Karpas-422 (cell line): ENCODE measurements at regions not wholly inside any gene's neighbourhood (a gene's known extent, or its start where the extent isn't known, plus 50 kb on each side); places are given as distances from the start of the nearest gene placed in this dataset.

Experiments used
- DNase-seq: peaks from one replicate; pipeline ENCODE4 v3.0.0-alpha.2; 2015
- H2AFZ ChIP-seq: fragments of 200-600 bp; sonication (generic); 2 replicates; pipeline ENCODE4 v1.6.1; 2014; ENCODE audit warnings: antibody characterized with exemption, low read length, mixed read lengths
- H3K27ac ChIP-seq: fragments of 200-600 bp; sonication (generic); 2 replicates; pipeline ENCODE4 v1.5.1; 2014; ENCODE audit warnings: mild to moderate bottlenecking, low read length, moderate library complexity
- H3K27me3 ChIP-seq: fragments of 200-600 bp; sonication (generic); 2 replicates; pipeline ENCODE4 v1.6.1; 2014; ENCODE audit warnings: low read length, mixed read lengths
- H3K36me3 ChIP-seq: fragments of 200-600 bp; sonication (generic); 2 replicates; pipeline ENCODE4 v1.6.1; 2014; ENCODE audit warnings: low read length, mixed read lengths; ENCODE audit not compliant: insufficient read depth
- H3K4me1 ChIP-seq: fragments of 200-600 bp; sonication (generic); 2 replicates; pipeline ENCODE4 v1.6.1; 2014; ENCODE audit warnings: mild to moderate bottlenecking, low read length, mixed read lengths
- H3K4me2 ChIP-seq: fragments of 200-600 bp; sonication (generic); 2 replicates; pipeline ENCODE4 v1.6.1; 2014; ENCODE audit warnings: low read length, low read depth, mild to moderate bottlenecking; ENCODE audit not compliant: poor library complexity, severe bottlenecking
- H3K4me3 ChIP-seq: fragments of 200-600 bp; sonication (generic); 2 replicates; pipeline ENCODE4 v1.5.1; 2014; ENCODE audit warnings: mild to moderate bottlenecking, antibody characterized with exemption, low read length, mixed read lengths
- H3K79me2 ChIP-seq: fragments of 200-600 bp; sonication (generic); 2 replicates; pipeline ENCODE4 v1.6.1; 2014; ENCODE audit warnings: mild to moderate bottlenecking, low read length, mixed read lengths
- H3K9ac ChIP-seq: fragments of 200-600 bp; sonication (generic); 2 replicates; pipeline ENCODE4 v1.6.0; 2014; ENCODE audit warnings: low read length
- H3K9me2 ChIP-seq: fragments of 200-600 bp; sonication (generic), shearing (Covaris generic); replicated peaks from 2 replicates; pipeline ENCODE4 v1.6.0; 2014; ENCODE audit warnings: mild to moderate bottlenecking, low read length, moderate library complexity; ENCODE audit not compliant: insufficient read depth
- H3K9me3 ChIP-seq: fragments of 300-700, 200-600 bp; sonication (generic); 2 replicates; pipeline ENCODE4 v1.6.1; 2014; ENCODE audit warnings: low read length, mixed read lengths
- H4K20me1 ChIP-seq: fragments of 200-600 bp; sonication (generic); 2 replicates; pipeline ENCODE4 v1.6.1; 2014; ENCODE audit warnings: mild to moderate bottlenecking, antibody characterized with exemption, low read length, low read depth; ENCODE audit not compliant: insufficient read depth

GRCh38 chr6:156351346-156351966 lies 425.7 kb upstream of the ARID1B start:
- H3K27me3 ChIP-seq: no peaks in the 10 kb centered on the region
- H3K4me2 ChIP-seq: no peak overlapping the region
- no peak overlapping the region for H3K4me3 ChIP-seq
- H4K20me1 ChIP-seq: no peaks in the 10 kb centered on the region
- no peaks in the 10 kb centered on the region for H3K79me2 ChIP-seq
- no peak for DNase-seq
- H3K9me3 ChIP-seq: no peaks in the 10 kb centered on the region
- no peak overlapping the region for H2AFZ ChIP-seq
- no peak overlapping the region for H3K27ac ChIP-seq
- no peak overlapping the region for H3K9ac ChIP-seq
- no peaks in the 10 kb centered on the region for H3K4me1 ChIP-seq
- H3K36me3 ChIP-seq: no peaks in the 10 kb centered on the region
- H3K9me2 ChIP-seq: no peaks in the 10 kb centered on the region

- Histone ChIP-seq H3K4me3 (no peak overlapping the region), H3K27me3 (no peaks in the 10 kb centered on the region), H3K4me2 (no peak overlapping the region), H3K9me3 (no peaks in the 10 kb centered on the region), H3K9me2 (no peaks in the 10 kb centered on the region), H2AFZ (no peak overlapping the region), H3K79me2 (no peaks in the 10 kb centered on the region), H4K20me1 (no peaks in the 10 kb centered on the region), H3K9ac (no peak overlapping the region), H3K4me1 (no peaks in the 10 kb centered on the region), H3K36me3 (no peaks in the 10 kb centered on the region), H3K27ac (no peak overlapping the region)
- no peak for DNase-seq
These were observed 426.8 kb upstream of the ARID1B start for GRCh38 chr6:156350337-156350736.

GRCh38 chr6:156348849-156349248 lies 428.3 kb upstream of the ARID1B start:
- Histone ChIP-seq H4K20me1 (no peaks in the 10 kb centered on the region), H3K4me3 (no peak overlapping the region), H3K27ac (no peak overlapping the region), H3K79me2 (no peaks in the 10 kb centered on the region), H3K36me3 (no peaks in the 10 kb centered on the region), H2AFZ (no peak overlapping the region), H3K27me3 (no peaks in the 10 kb centered on the region), H3K4me2 (no peak overlapping the region), H3K9me3 (no peaks in the 10 kb centered on the region), H3K4me1 (no peaks in the 10 kb centered on the region), H3K9ac (no peak overlapping the region), H3K9me2 (no peaks in the 10 kb centered on the region)
- no peak for DNase-seq

- H3K9ac ChIP-seq: no peak overlapping the region
- no peak overlapping the region for H3K4me2 ChIP-seq
- H3K79me2 ChIP-seq: no peaks in the 10 kb centered on the region
- no peak for DNase-seq
- H3K27me3 ChIP-seq: no peaks in the 10 kb centered on the region
- no peak overlapping the region for H3K27ac ChIP-seq
- no peaks in the 10 kb centered on the region for H4K20me1 ChIP-seq
- H3K9me2 ChIP-seq: no peaks in the 10 kb centered on the region
- H3K4me1 ChIP-seq: no peaks in the 10 kb centered on the region
- H3K9me3 ChIP-seq: no peaks in the 10 kb centered on the region
- H3K4me3 ChIP-seq: no peak overlapping the region
- H2AFZ ChIP-seq: no peak overlapping the region
- H3K36me3 ChIP-seq: no peaks in the 10 kb centered on the region
These were observed 428.8 kb upstream of the ARID1B start for GRCh38 chr6:156348424-156348823.

- Histone ChIP-seq H3K4me3 (no peak overlapping the region), H3K4me2 (no peak overlapping the region), H3K27me3 (no peaks in the 10 kb centered on the region), H2AFZ (no peak overlapping the region), H3K79me2 (no peaks in the 10 kb centered on the region), H4K20me1 (no peaks in the 10 kb centered on the region), H3K27ac (no peak overlapping the region), H3K9me3 (no peaks in the 10 kb centered on the region), H3K36me3 (no peaks in the 10 kb centered on the region), H3K4me1 (no peaks in the 10 kb centered on the region), H3K9me2 (no peaks in the 10 kb centered on the region), H3K9ac (no peak overlapping the region)
- DNase-seq: no peak
These were observed 429.5 kb upstream of the ARID1B start for GRCh38 chr6:156347656-156348055.

GRCh38 chr6:156347246-156347645 lies 429.9 kb upstream of the ARID1B start:
- H2AFZ ChIP-seq: no peak overlapping the region
- H3K4me2 ChIP-seq: no peak overlapping the region
- no peak overlapping the region for H3K9ac ChIP-seq

GRCh38 chr6:156345700-156346099 lies 431.5 kb upstream of the ARID1B start:
- no peaks in the 10 kb centered on the region for H4K20me1 ChIP-seq
- H3K4me2 ChIP-seq: no peak overlapping the region
- no peaks in the 10 kb centered on the region for H3K27me3 ChIP-seq
- H3K9ac ChIP-seq: no peak overlapping the region
- H3K9me2 ChIP-seq: no peaks in the 10 kb centered on the region
- H2AFZ ChIP-seq: no peak overlapping the region
- no peaks in the 10 kb centered on the region for H3K79me2 ChIP-seq
- H3K4me3 ChIP-seq: no peak overlapping the region
- H3K9me3 ChIP-seq: no peaks in the 10 kb centered on the region
- H3K4me1 ChIP-seq: no peaks in the 10 kb centered on the region
- no peak overlapping the region for H3K27ac ChIP-seq
- H3K36me3 ChIP-seq: no peaks in the 10 kb centered on the region
- DNase-seq: no peak

More at GRCh38 chr6:156347246-156347645, 429.9 kb upstream of the ARID1B start:
- Histone ChIP-seq H3K36me3 (no peaks in the 10 kb centered on the region), H3K27ac (no peak overlapping the region), H3K9me2 (no peaks in the 10 kb centered on the region), H3K27me3 (no peaks in the 10 kb centered on the region), H3K4me1 (no peaks in the 10 kb centered on the region), H4K20me1 (no peaks in the 10 kb centered on the region), H3K4me3 (no peak overlapping the region), H3K9me3 (no peaks in the 10 kb centered on the region), H3K79me2 (no peaks in the 10 kb centered on the region)
- DNase-seq: no peak

GRCh38 chr6:156344491-156344890 lies 432.7 kb upstream of the ARID1B start:
- H2AFZ ChIP-seq: no peak overlapping the region
- no peaks in the 10 kb centered on the region for H3K36me3 ChIP-seq
- DNase-seq: no peak
- H3K9me3 ChIP-seq: no peaks in the 10 kb centered on the region
- H3K4me3 ChIP-seq: no peak overlapping the region
- no peaks in the 10 kb centered on the region for H3K27me3 ChIP-seq
- no peak overlapping the region for H3K4me2 ChIP-seq
- H3K9ac ChIP-seq: no peak overlapping the region
- no peaks in the 10 kb centered on the region for H3K4me1 ChIP-seq
- no peak overlapping the region for H3K27ac ChIP-seq
- H3K9me2 ChIP-seq: no peaks in the 10 kb centered on the region
- no peaks in the 10 kb centered on the region for H4K20me1 ChIP-seq
- H3K79me2 ChIP-seq: no peaks in the 10 kb centered on the region

- Histone ChIP-seq H3K79me2 (no peaks in the 10 kb centered on the region), H3K9ac (no peak overlapping the region), H3K4me3 (no peak overlapping the region), H3K9me3 (no peaks in the 10 kb centered on the region), H4K20me1 (no peaks in the 10 kb centered on the region), H3K4me1 (no peaks in the 10 kb centered on the region), H2AFZ (no peak overlapping the region), H3K27me3 (no peaks in the 10 kb centered on the region), H3K4me2 (no peak overlapping the region), H3K9me2 (no peaks in the 10 kb centered on the region), H3K36me3 (no peaks in the 10 kb centered on the region), H3K27ac (no peak overlapping the region)
- no peak for DNase-seq
These were observed 439.4 kb upstream of the ARID1B start for GRCh38 chr6:156337801-156338200.
